HG03135 (cell line): ENCODE measurements at regions not wholly inside any gene's neighbourhood (a gene's known extent, or its start where the extent isn't known, plus 50 kb on each side); places are given as distances from the start of the nearest gene placed in this dataset.

Experiments used
- ATAC-seq: cut with Tn5 transposase; IDR thresholded peaks from one replicate; pipeline ENCODE4 v1.9.1; 2021; ENCODE audit warnings: mild to moderate bottlenecking, moderate library complexity; ENCODE audit not compliant: unreplicated experiment

DNA sequence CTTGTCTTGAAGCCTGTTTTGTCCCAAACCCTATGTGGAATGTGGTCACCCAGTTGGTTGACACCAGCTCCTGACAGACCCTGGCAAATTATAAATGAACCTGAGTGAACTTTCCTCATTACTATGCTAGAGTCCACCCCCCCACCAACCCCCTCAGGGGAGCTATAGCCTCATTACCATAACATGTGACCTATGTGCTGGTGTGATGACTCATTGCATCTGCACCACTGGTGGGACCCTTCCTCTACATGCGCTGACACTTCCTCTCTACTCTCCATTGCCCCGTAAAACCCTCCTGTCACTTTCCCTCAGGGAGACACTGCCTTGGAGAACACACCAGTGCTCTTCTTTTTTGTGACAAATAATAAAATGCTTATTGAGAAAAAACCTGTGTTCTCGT is 105.0 kb upstream of the SESN3 start:
- no peak for ATAC-seq

- no peak for ATAC-seq
These were observed 100.2 kb upstream of the SESN3 start for GRCh38 chr11:95331161-95331560.

DNA sequence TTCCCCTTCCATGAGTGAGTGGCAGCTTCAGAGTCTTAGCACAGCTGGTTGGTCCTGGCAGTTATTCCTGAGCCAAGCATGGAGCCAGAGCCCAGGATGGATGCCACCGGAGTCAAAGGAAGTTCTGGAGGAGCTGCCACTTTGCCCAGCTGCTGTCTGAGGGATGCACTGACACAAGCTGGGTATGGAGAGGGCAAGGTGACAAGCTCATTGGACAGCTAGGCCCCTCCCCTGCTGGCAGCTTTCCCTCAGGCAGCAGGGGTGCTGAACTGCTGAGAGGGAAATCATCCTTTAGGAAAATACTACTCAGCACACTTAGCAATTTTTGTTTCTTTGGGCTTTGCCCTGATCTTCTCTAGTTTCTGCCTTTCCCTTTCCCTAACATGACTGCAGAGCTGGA is 99.3 kb upstream of the SESN3 start:
- ATAC-seq: no peak

DNA sequence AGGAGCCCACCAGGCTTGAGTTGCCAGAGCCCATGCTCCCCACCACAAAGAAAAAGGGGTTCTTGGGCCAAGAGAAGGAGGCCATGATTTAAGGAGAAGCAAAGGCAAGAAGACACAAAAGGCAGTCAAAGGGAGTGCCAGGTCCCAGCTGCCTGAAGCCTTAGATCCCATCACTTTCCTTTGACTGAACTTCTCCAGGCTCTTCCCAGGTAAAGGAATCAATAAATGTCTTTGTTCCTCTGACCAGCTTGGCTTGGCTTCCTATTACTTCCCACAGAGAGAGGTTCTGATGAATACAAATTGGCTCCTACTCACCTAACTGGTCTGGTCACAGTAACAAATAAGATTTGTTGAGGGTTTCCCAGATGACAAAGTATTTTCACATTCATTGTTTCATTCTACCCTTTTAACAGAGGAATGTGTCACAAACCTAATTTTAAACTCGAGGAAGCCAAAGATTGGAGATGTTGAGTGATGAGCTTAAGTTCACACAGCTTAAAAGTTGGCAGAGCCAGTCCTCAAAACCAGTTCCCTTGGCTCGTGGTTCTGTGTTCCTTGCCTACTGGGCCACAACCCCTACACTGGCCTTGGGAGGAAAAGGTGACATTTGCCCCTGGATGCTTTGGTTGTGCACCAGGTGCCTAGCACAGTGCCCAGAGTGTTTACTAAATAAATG is 96.4 kb upstream of the SESN3 start:
- no peak for ATAC-seq

DNA sequence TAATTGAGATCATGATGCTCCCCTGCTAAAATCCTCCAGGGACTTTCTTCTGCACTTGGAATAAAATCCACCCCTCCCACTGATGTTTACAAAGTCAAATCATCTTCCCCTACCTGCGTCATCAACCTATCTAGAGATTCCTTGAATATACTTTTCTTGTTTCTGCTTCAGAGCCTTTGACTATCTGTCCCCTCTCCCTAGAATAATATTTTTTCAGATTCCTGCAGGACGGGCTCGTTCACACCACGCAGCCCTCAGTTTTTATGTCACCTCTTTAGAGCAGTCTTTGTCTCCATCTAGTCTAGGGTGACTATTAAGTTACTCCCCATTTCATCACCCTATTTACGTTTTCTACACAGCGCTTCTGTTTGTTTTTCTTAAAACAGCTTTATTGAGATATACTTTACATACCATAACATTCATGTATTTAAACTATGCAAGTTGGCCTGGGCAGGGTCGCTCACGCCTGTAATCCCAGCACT is 94.8 kb upstream of the SESN3 start:
- ATAC-seq: no peak

- ATAC-seq: no peak
These were observed 93.8 kb upstream of the SESN3 start for GRCh38 chr11:95324826-95325225.

GRCh38 chr11:95322539-95322938 is 91.5 kb upstream of the SESN3 start:
- ATAC-seq: no peak

DNA sequence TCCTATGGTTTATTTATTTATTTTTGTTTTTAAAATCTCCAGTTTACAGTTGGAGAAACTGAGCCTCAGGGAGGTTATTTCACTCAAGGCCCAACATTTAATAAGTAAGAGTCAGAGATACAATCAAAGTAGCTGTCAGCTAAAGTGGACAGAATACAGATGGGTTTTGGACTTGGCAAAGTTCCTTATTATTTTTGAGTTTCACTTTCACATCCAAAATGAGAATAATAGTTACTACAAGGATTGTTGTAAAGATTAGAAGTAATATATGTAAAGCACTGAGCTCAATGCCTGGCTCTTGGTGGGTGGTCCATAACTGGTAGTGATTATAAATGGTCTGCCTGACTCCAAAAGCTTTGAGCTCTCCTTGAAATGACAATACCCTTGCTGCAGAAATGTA is 87.5 kb upstream of the SESN3 start:
- ATAC-seq: no peak

DNA sequence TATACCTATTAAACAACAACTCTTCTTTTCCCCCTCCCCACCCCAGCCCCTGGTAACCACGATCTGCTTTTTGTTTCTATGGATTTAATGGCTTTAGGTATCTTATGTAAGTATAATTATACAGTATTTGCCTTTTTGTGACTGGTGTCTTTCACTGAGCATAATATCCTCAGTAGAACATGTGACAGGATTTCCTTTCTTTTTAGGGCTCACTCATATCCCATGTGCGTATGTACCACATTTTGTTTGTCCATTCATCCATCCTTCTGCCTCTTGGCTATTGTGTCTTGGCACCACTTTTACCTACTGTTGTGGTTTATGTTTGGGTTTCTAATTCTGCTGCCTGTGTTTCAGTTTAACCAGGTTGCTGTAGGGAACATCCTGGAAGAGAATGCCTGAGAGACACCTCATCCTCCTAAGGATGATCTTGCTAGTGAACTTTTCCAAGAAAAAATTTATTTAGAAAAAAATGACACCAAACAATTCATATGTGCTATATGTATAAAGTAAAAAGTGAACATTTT is 77.6 kb upstream of the SESN3 start:
- no peak for ATAC-seq

DNA sequence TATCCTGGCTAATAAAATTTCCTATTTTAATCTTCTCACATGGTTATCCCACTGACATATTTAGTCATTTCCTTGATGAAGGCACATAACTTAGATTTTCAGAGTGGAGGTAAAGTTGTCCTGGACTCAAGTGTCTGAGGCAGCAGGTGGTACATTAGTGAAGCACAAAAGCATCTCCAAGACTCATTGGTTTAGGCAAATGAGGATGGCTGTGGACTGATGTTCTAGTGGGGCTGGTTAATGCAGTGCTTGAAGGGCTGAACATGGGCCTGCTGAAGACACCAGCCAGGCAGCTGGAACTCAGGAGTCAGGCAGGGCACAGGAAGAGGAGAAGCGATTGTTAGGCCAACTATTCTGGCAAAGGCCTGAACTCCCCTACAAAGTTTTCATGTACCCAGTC is 76.3 kb upstream of the SESN3 start:
- ATAC-seq: no peak

DNA sequence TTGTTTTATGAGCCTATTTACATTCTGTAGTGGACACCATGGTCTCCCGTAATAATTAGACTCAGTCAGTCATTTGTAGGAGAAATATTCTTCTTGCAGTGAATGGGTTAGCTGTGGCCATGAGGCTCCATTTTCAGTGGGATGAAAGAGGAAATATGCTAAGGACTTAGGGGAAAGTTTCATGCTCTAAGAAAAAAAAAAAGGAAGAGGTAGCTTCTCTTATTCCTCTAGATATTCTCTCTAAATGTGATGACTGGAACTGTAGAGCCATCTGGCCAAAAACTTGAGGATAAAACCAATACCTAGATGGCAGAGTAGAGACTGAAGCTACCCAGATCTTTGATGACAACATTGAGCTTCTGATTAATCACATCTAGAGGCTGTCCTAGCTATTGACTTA is 75.8 kb upstream of the SESN3 start:
- ATAC-seq: no peak

DNA sequence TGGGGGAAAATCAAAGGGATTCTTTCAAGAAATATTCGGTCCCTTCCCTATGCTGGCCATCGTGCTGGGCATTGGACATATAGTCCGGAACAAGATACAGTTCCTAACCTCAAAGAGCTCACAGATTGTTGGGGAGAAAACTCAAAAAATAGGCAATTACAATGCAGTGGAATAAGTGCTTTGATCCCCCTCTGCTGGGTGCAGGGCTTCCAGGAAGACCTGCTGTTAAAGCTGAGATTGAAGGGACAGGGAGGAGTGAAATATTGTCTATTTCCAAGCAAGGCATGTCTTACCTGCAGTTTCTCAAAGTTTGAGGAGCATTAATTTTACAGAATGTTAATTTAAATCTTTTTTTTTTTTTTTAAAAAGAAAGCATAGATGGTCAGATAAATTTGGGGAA is 75.1 kb upstream of the SESN3 start:
- no peak for ATAC-seq

- no peak for ATAC-seq
These were observed 74.7 kb upstream of the SESN3 start for GRCh38 chr11:95305705-95306104.

DNA sequence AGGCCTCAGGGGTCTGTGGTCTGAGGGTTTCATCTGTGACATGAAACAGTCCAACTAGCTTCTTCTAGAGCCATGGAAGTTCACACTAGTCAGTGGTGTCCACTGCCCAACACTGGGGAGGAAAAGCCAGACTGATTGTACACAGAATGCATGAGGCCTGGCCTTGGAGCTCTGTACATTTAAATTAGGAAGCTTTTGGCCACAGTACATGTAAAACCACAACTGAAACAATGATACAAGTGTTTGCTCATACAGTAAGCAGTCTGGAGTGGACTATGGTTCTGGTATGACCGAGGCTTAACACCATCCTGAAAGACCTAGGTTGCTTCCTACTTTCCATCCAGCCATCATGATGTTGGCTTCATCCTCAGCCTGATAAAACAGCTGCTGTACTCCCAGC is 73.8 kb upstream of the SESN3 start:
- ATAC-seq: no peak

DNA sequence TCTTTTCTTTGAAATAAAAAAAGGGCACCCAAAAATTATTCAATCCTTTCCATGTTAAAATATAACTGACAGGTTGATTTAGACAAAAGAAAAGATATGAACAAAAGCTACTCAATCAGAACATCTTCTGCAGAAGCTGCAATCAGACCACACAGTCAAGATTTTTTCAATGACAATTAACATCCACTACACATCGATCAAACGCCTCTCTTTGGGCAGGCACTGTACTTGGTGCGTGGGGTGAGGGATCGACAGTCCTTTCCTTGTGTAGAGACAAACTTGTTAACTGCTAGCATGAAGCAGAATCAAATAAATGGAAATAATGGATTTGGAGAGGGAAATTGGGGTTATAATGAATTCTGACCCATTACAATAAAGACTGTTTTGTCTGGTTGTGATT is 71.2 kb upstream of the SESN3 start:
- ATAC-seq: no peak

DNA sequence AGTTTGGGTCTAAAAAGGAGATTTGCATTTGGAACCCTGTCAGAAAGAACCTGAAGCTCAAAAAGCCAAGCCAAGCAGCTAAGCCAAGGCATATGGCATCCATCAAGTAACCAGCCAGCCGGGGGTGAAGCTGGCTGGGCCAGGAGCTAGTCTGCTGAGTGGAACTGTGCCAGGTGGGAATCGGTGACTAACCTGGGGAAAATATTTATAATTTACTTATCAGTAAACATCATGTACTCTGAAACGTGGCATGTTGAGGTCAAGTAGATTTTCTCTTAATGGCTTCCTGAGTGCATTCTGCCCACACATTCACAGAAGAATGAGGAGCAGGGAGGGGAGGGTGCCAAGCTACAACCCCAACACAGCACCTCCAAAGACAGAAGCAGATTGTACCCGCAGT is 70.5 kb upstream of the SESN3 start:
- ATAC-seq: no peak

- no peak for ATAC-seq
These were observed 68.2 kb upstream of the SESN3 start for GRCh38 chr11:95299078-95299679.

GRCh38 chr11:95297680-95298452 is 66.9 kb upstream of the SESN3 start:
- no peak for ATAC-seq

- peak; percentile 95 for ATAC-seq
These were observed 65.6 kb upstream of the SESN3 start for GRCh38 chr11:95296621-95297025.

- no peak for ATAC-seq
These were observed 65.2 kb upstream of the SESN3 start for GRCh38 chr11:95296165-95296564.

GRCh38 chr11:95295382-95296149 is 64.6 kb upstream of the SESN3 start:
- ATAC-seq: no peak
